GM21529 (cell line): ENCODE measurements at regions not wholly inside any gene's neighbourhood (a gene's known extent, or its start where the extent isn't known, plus 50 kb on each side); places are given as distances from the start of the nearest gene placed in this dataset.

Source experiments
- ATAC-seq: cut with Tn5 transposase; IDR thresholded peaks from one replicate; pipeline ENCODE4 v1.9.1; 2021; ENCODE audit not compliant: unreplicated experiment

GRCh38 chr9:89986190-89986589 lies 381.4 kb downstream of the GADD45G start:
- no peak for ATAC-seq

DNA sequence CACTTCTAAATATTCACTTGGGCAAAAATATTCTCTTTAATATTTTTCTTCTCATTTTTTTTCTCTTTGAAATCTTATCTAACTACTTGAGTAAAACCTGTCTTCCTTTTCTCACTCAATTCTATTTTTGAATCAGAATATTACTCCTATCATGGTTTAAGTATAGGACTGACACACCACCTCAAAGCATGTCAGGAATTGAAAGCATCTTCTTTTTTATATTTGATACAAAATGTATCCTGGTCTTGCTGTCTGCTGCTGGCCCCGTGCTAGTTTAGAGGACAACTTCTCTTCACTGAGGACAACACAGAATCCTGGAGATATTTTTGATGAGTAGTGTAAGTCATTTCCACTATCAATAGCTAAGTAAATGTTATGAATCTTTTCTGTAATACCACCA lies 383.6 kb downstream of the GADD45G start:
- ATAC-seq, result no peak

DNA sequence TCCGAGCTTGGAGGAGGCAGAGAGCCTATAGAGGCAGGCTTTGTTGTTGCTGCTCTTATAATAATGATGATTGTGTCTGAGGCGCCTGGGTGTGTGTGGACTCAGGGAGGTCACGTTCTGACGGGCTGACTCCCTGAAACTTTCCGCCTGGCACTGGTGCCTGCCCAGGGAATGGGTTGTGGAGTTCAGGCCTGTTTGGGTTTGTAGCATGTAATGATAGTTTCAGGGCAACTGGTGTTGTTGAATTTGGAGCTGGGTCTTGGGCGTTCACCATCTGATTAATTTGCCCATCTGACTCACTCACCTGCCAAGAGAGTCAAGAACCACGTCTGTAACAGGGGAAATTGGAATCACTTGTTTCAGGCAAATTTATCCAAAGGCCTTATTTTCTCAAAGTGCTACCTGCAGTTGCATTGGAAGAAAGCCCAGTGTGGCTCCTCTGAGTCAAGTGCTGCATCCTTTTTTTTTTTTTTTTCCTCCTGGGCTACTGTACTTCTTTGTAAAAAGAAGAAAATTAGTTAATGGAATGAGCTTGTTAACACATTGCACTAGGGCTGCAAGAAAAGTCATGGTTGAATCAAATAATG lies 386.5 kb downstream of the GADD45G start:
- ATAC-seq, result no peak

GRCh38 chr9:89992326-89993198 lies 387.8 kb downstream of the GADD45G start:
- no peak for ATAC-seq

GRCh38 chr9:89993678-89994630 lies 389.1 kb downstream of the GADD45G start:
- ATAC-seq, result no peak

- no peak for ATAC-seq
Observed at GRCh38 chr9:89994988-89995613, 390.3 kb downstream of the GADD45G start.

DNA sequence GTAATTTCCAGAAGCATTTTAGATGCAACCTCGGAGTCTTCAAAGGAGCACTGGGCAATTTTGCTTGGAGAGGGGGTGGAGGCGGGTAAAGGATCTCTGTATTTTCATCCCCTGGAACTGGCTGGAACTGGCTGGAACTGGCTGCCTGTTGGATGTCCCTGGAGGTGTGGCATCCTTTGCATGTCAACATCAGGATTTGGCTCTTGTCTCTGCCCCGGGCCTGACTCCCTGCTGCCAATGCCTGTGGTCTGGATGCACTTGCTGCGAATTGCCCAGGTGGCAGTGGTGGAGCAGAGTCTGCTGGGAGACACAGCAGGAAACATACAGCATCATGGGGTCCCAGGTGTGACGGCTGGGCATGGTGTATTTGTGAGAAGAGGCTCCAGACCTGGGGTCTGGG lies 391.3 kb downstream of the GADD45G start:
- ATAC-seq, result no peak

- ATAC-seq, result no peak
Observed at GRCh38 chr9:89996773-89997172, 392.0 kb downstream of the GADD45G start.

DNA sequence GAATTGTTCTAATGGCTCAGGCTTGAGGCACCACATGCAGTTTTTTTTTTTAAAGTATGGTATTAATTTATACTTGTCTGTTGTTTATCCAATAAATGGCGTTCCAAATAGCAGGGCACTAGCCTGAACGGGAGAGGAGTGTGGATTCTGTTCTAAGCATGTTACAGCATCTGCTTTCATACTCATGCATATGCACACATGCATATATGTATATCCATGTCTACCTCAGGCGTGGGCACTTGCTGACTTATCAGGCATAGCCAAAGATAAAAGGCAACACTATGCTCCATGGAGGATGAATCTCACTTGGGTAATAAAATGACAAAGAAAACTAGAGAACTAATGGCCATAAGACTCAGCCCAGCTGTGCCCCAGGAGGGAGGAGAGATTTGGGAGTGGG lies 393.8 kb downstream of the GADD45G start:
- ATAC-seq, result no peak

- ATAC-seq, result no peak
Observed at GRCh38 chr9:89999176-89999533, 394.3 kb downstream of the GADD45G start.

GRCh38 chr9:89999534-90000370 lies 394.9 kb downstream of the GADD45G start:
- ATAC-seq, result peak; percentile 97

GRCh38 chr9:90000925-90001324 lies 396.1 kb downstream of the GADD45G start:
- ATAC-seq, result no peak

- ATAC-seq, result no peak
Observed at GRCh38 chr9:90001747-90002146, 396.9 kb downstream of the GADD45G start.

DNA sequence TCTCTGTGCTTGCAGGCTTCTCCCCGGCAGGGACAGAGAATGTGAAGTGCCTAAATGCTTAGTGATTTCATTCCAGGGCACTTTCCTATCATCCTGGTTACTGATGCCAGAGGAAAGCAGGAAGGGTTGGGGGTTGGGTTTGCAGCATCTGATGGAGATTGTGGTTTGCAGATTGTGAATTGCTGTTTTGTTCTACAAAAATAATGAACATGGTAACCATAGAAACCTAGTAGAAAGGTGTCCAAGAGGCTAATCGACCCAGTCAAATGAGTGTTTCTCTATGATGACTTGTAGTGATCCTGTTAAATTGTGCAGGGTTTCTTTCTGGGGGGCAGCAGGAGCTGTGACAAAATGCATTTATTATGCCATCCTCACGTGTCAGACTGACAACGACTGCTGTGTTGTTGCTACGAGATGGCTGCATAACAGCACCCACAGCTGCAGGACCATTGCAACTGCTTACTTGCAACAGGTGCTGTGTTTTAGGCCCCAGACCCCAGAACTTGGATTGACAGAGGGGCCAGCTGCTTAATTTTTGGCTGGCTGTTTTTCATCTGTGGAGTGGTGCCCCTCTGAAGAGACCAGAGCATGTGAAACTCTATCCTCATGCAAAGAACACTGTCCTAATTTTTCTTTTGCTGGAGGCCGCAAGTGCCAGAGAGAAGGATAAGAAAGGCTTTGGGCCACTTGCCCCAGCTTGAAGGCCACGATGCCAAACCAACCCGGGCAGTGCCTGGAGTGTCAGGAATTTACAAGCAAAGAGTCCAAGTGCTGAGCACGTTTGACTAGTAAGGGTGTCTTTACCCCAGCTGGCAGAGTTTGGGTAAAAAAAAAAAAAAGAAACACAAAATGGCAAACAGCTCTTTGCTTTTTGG lies 397.8 kb downstream of the GADD45G start:
- ATAC-seq, result no peak

GRCh38 chr9:90005388-90005787 lies 400.6 kb downstream of the GADD45G start:
- ATAC-seq, result no peak

GRCh38 chr9:90007516-90008440 lies 403.0 kb downstream of the GADD45G start:
- ATAC-seq, result no peak

- no peak for ATAC-seq
Observed at GRCh38 chr9:90009447-90009846, 404.6 kb downstream of the GADD45G start.

DNA sequence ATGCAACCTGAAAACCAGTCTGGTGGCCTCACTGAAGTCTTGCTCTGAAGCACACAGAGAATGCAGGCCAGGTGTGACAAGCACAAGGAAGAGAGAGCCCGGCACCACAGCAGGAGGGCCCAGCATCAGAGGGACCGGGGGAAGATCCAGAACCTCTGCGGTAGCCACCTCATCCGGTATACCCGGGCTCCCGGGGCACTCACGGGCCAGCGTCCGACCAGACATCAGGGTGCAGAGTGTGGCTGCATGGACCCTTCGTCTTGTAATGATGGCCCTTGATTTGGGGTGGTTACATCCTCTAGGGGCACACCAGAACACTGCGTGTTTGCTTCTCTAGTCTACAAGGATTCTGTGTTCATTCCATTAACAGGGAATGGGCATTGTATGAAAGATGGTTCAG lies 406.0 kb downstream of the GADD45G start:
- ATAC-seq, result no peak
